Retina (tissue), 1 donor: ENCODE measurements at regions not wholly inside any gene's neighbourhood (a gene's known extent, or its start where the extent isn't known, plus 50 kb on each side); places are given as distances from the start of the nearest gene placed in this dataset.
"Not testable (repeated sequence)": the region's sequence is repeated elsewhere in the genome, so short reads cannot be mapped to it uniquely, and the experiment has no call there.

Experiments
- DNase-seq: peaks from one replicate; pipeline ENCODE4 v3.0.0-alpha.2; 2016

- no peak for DNase-seq
Observed at GRCh38 chr15:66635817-66636216, 66.2 kb upstream of the SMAD6 start.

- not testable (repeated sequence) for DNase-seq
Observed at GRCh38 chr15:66637044-66637443, 65.0 kb upstream of the SMAD6 start.

GRCh38 chr15:66638377-66638776 is 63.7 kb upstream of the SMAD6 start:
- no peak for DNase-seq

GRCh38 chr15:66641485-66642315 is 60.3 kb upstream of the SMAD6 start:
- no peak for DNase-seq

GRCh38 chr15:66642514-66642913 is 59.5 kb upstream of the SMAD6 start:
- no peak for DNase-seq

- no peak for DNase-seq
Observed at GRCh38 chr15:66643033-66643432, 59.0 kb upstream of the SMAD6 start.

- DNase-seq: no peak
Observed at GRCh38 chr15:66644000-66644787, 57.8 kb upstream of the SMAD6 start.

GRCh38 chr15:66644869-66645268 is 57.2 kb upstream of the SMAD6 start:
- no peak for DNase-seq

- DNase-seq: no peak
Observed at GRCh38 chr15:66646308-66646707, 55.7 kb upstream of the SMAD6 start.

GRCh38 chr15:66646799-66647198 is 55.2 kb upstream of the SMAD6 start:
- DNase-seq: no peak

GRCh38 chr15:66647358-66647757 is 54.7 kb upstream of the SMAD6 start:
- no peak for DNase-seq

- DNase-seq: no peak
Observed at GRCh38 chr15:66648588-66648987, 53.4 kb upstream of the SMAD6 start.

- DNase-seq: no peak
Observed at GRCh38 chr15:66649235-66649984, 52.6 kb upstream of the SMAD6 start.

GRCh38 chr15:66650433-66650832 is 51.6 kb upstream of the SMAD6 start:
- DNase-seq: no peak

- no peak for DNase-seq
Observed at GRCh38 chr15:66651198-66651597, 50.8 kb upstream of the SMAD6 start.

GRCh38 chr15:66651913-66652642 is 50.0 kb upstream of the SMAD6 start:
- DNase-seq: no peak
